Kidney tubule cell (primary cell): ENCODE measurements at regions not wholly inside any gene's neighbourhood (a gene's known extent, or its start where the extent isn't known, plus 50 kb on each side); places are given as distances from the start of the nearest gene placed in this dataset.
"Not testable (repeated sequence)": the region's sequence is repeated elsewhere in the genome, so short reads cannot be mapped to it uniquely, and the experiment has no call there.

Source experiments
- DNase-seq: peaks from one replicate; pipeline ENCODE4 v3.0.0-alpha.2; 2018; ENCODE audit warnings: low spot score

- no peak for DNase-seq
These were observed 58.0 kb upstream of the AHI1 start for GRCh38 chr6:135555550-135555949.

GRCh38 chr6:135557582-135557981 lies 60.0 kb upstream of the AHI1 start:
- DNase-seq, result no peak

DNA sequence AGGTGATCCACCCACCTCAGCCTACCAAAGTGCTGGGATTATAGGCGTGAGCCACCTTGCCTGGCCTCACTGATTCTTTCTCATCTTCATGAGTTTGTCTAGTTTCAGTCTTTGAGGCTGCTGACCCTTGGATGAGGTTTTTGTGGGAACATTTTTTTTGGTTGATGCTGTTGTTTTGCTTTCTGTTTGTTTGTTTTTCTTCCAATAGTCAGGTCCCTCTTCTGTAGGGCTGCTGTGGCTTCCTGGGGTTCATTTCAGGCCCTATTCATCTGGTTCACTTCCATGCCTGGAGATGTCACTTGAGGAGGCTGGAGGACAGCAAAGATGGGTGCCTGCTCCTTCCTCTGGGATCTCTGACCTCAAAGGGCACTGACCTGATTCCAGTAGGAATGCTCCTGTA lies 68.1 kb upstream of the AHI1 start:
- not testable (repeated sequence) for DNase-seq

DNA sequence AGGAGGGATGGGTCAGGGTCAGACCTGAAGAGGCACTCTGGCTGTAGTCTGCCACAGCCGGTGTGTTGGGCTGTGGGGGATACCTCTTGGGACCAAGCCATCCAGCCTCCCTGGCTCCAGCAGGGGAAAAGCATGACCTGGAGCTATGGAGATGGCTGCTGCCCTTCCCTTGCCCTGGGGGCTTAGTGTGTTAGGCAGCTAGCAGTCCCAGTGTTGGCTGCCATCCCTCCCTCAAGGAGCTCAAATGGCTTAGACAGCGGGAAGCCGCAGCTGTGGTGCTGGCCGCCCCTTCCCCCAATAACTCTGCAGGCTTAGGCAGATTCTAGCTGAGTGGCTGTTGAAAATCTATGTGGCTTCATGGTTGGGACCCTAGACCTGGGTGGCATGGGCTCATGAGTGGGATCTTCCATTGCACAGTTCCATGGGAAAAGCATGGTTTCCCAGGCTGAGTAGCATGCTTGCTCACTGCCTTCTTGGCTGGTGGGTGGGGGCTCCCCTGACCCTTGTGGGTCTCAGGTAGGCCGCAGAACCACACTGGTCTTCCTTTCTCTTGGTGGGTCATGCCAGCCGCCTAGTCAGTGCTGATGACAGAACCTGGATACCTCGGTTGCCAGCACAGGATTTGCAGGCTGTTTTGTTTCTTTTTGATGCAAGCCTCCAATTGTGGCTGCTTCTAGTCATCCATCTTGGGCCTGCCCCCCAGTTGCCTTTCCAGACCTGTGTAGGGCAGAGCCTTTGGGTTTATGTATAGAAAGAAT lies 69.0 kb upstream of the AHI1 start:
- DNase-seq, result no peak

GRCh38 chr6:135567375-135568083 lies 70.0 kb upstream of the AHI1 start:
- DNase-seq, result no peak

DNA sequence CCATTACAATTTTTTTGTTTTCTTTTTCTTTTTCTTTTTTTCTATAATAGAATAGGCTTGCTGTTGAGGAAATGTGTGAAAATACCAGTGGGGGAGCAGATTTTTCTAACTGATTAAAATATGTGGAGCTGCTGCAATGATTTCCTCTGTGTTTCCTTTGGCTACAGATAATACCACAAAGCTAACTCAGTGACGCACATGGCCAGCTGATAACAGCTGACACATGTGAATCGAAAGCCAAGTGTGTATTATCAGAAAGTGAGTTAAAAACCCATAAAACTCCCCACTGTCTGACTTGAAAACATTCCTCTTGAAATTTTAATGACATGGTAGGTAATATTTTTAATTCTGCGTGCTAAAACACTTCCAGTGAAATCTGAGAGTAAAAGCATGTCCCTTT lies 70.8 kb upstream of the AHI1 start:
- DNase-seq, result no peak

DNA sequence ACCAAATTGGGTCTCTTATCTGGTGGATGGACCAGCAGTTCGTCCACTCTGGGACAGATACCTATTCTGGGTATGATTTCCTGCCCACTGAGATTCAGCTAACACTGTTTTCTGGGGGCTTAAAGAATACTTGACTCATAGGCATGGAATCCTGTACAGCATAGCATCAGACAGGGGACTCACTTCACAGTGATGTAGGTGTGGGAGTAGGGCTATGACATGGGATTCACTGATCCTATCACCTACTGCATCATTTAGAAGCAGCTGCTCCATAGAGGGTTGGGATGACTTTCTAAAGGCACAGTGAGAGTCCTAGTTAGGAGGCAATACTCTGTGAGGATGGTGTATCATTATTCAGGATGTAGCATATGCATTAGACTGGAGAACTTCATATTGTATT lies 74.5 kb upstream of the AHI1 start:
- peak; percentile 6 for DNase-seq

DNA sequence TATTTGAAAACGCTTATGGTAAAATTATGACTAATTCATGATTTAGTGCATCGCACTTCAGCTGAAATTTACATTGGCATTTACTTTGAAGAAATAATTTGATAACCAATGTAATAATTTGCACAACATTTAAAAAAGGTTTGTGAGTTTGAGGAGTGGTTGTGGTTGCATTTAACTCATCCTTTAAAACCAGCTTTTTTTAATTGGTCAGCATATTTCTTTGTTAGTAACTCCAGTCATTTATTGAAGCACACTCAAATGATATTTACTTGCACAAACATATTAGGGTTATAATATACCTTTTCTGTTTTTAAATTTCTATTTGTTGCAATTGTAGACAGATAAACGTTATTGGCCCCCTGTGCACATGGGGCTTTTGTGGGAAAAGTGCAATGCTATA lies 78.1 kb upstream of the AHI1 start:
- DNase-seq, result no peak

- DNase-seq, result peak; percentile 18
These were observed 78.5 kb upstream of the AHI1 start for GRCh38 chr6:135576055-135576454.

GRCh38 chr6:135577059-135577538 lies 79.6 kb upstream of the AHI1 start:
- DNase-seq, result no peak

DNA sequence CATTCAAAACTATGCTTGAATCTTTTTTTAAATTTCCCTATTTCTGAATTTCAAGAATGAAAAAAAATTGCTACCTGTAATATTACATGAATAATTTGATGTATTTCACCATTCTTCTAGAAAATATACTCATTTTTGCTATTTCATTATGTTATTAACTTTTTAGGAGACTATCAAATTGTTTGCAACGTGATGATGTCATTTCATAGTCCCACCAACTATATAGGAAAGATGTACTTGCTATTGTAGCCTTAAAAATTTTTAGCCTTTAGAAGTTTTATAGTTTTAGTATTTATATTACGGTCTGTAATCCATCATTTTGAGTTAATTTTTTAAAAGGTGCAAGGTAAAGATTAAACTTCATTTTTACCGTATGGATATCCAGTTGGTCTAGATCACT lies 81.4 kb upstream of the AHI1 start:
- no peak for DNase-seq

DNA sequence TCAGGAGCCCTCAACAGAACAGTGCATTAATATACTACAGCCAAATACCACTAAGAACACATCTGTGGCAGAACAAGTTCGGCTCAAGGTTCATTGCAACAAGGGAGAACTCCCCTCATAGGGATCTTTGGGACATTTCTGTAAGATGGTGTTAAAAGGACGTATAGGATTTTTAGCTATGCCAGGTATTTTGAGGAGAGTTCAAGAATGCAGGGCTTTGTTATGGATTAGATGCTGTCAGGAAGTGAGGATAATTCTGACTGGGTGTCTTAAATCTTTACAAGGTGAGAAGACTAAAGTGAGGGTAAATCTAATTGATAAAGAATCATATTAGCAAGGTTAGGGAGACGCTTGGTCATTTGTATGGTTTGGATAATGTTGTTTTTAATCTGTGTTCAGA lies 83.7 kb upstream of the AHI1 start:
- no peak for DNase-seq

DNA sequence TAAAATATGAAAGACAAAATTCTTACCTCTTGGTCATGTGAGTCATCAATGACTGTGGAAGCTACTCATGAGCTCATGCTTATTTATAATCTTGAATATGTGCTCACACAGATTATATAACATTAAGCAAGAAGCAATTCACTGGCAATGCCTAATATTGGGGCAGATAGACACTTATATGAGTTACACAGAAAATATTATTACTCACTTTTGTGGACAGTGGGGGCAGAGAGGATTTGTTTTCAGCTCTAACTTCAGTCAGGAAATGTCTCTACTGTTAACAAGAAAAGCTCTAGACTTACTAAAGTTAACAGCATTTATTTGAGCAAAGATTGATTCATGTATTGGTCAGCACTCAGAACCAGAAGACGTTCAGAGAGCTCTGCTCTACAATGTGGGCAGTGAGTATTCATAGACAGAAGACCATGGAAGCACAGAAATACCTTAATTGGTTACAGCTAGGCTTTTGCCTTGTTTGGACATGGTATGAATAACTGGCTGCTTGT lies 85.8 kb upstream of the AHI1 start:
- peak; percentile 7 for DNase-seq

DNA sequence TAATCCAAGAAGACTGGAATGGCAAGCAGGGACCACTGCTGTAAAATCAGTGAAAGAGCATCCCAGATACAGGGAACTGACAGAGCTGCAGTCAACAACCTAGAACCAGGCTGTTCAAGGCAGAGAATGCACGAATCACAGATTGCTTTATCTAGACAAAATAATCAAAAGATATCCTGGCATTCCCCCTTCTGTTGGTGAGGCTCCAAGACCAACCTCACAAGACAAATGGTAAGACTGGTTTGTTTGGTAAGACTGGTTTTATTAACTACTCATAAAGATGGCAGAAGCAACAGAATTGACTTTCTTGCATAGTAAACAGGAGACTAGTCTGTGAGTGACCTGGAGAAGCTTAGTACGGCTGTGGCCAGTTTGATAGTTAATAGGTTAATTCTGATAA lies 88.8 kb upstream of the AHI1 start:
- DNase-seq, result no peak

DNA sequence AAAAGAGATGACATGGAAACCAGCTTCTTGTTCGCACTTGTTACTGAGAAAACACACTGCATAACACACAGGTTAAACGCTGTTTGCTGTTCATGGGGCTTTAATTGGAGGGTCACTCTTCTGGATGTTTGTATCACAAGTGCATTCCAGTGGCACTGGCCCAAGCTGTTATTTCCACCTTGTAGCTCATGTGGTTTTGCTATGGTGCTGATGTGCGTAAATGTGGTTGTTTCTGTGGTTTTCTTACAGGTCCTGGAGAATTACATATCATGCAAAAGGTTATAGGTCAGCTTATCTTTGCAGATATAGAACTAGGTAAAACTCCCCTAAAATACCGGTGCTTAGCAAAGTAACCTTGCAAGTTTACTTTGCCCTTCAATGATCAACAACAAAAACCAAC lies 89.3 kb upstream of the AHI1 start:
- DNase-seq, result peak; percentile 29

DNA sequence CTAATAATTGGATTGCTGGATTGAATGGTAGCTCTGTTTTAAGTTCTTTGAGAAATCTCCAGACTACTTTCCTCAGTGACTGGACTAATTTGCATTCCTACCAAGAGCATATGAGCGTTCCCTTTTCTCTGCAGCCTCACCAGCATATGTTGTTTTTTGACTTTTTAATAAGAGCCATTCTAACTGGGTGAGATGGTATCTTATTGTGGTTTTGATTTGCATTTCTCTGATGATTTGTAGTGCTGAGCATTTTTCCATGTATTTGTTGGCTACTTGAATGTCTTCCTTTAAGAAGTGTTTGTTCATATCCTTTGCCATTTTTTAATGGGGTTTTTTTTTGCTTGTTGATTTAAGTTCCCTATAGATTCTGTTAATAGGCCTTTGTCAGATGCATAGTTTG lies 94.7 kb upstream of the AHI1 start:
- no peak for DNase-seq

GRCh38 chr6:135594000-135594399 lies 96.5 kb upstream of the AHI1 start:
- DNase-seq, result no peak

GRCh38 chr6:135600086-135600702 lies 102.7 kb upstream of the AHI1 start:
- no peak for DNase-seq

DNA sequence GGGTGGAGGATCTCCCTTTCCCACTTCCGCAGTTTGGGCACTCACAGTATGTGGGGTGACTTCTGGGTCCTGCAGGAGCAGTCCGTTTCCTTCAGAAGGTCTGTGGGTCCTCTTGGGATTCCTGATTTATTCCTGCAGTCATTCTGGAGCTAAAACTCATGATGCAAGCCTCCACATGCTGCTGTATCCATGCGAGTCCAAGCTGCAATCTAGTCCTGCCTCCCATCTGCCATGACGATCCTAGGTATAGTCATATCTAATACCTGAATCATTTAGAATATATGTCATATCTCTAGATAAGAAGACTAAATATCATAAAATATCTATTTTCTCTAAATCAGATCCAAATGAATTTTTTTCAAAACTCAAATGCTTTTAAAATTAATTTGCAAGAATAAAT lies 103.4 kb upstream of the AHI1 start:
- DNase-seq, result no peak

DNA sequence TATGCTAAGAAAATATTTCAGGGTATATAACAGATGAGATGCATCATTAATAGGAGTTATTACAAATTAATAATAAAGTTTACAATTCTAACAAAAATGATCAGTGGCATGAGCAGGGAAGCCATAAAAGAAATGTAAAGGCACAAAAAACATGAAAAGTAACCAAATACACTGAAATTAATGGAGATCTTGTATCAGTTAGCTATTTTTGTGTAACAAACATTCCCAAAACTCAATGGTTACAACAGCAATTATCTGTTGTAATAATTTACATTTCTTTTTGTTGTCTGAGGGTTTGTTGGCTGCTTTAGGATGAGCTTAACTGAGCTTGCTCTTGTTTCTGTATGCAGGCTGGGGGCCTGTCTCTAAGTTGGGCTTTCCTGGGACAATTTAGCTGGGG lies 104.3 kb upstream of the AHI1 start:
- DNase-seq, result no peak

DNA sequence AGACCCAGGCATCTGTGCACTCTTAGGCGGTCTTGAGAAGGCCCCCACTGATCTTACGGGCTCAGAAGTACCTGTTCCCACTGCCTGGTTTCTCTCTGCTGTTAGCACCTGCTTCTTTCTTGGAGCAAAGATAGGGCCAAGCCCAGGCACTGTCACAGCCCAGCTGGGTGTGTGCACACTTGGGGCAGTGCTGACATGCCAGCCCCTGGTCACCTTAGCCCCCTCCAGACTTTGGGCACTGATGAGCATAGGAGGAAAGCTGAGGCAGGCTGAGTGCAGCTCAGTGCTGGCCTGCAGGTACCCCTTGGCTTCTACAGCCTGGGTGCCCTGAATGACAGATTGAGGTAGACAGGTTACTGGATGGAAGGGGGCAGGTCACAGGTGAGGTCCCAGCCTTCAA lies 105.7 kb upstream of the AHI1 start:
- DNase-seq, result no peak

DNA sequence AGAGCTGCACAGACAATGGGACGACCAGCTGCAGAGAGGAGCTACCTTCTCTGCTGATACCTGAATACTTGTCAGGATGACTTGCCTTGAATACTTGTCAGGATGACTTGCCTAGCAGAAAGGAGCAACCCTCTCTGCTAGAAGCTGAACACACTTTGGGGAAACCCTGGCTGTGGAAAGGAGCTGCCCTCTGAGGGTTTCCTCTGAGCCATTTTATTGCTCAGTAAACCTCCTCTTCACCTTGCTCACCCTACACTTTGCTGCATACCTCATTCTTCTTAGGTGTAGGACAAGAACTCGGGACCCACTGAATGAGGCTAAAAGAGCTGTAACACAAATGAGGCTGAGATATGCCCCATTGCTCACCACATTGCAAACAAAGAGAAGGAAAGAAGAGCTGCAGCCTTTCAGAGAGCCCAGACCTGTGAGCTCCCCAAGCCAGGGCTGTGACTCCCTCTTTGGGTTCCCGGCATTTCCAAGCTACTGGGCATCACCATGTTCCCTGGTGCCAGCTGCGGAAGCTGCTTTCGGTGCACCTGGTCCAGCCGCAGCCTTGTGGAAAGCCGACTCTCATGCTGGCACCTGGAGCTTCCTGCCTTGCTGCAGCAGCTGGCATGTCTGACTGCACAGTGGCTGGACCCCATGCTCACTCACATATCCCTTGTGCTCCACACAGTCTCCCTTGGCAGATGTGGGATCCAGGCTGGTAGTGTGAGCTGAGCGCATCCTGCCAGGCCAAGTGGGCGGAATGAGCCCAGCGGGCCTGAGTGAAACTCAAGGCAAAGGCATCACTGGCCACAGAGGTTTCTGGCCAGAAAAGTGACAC lies 106.7 kb upstream of the AHI1 start:
- DNase-seq, result no peak
